GM19351 (cell line): ENCODE measurements at regions not wholly inside any gene's neighbourhood (a gene's known extent, or its start where the extent isn't known, plus 50 kb on each side); places are given as distances from the start of the nearest gene placed in this dataset.
"Not testable (repeated sequence)": the region's sequence is repeated elsewhere in the genome, so short reads cannot be mapped to it uniquely, and the experiment has no call there.

Source experiments
- ATAC-seq: cut with Tn5 transposase; IDR thresholded peaks from one replicate; pipeline ENCODE4 v1.9.1; 2021; ENCODE audit warnings: mild to moderate bottlenecking, moderate library complexity; ENCODE audit not compliant: unreplicated experiment

GRCh38 chr12:75874441-75874840 is 157.1 kb downstream of the PHLDA1 start:
- no peak for ATAC-seq

GRCh38 chr12:75872762-75873161 is 158.8 kb downstream of the PHLDA1 start:
- ATAC-seq = no peak

- ATAC-seq = no peak
Measured at GRCh38 chr12:75870878-75871277, 160.7 kb downstream of the PHLDA1 start.

GRCh38 chr12:75868501-75868900 is 163.1 kb downstream of the PHLDA1 start:
- no peak for ATAC-seq

- ATAC-seq = no peak
Measured at GRCh38 chr12:75865315-75865714, 166.3 kb downstream of the PHLDA1 start.

GRCh38 chr12:75864161-75864560 is 167.4 kb downstream of the PHLDA1 start:
- no peak for ATAC-seq

- no peak for ATAC-seq
Measured at GRCh38 chr12:75863533-75863932, 168.0 kb downstream of the PHLDA1 start.

GRCh38 chr12:75862692-75863471 is 168.7 kb downstream of the PHLDA1 start:
- no peak for ATAC-seq

GRCh38 chr12:75859868-75860267 is 171.7 kb downstream of the PHLDA1 start:
- ATAC-seq = no peak

GRCh38 chr12:75856235-75856634 is 175.3 kb downstream of the PHLDA1 start:
- ATAC-seq = no peak

GRCh38 chr12:75855360-75855759 is 176.2 kb downstream of the PHLDA1 start:
- no peak for ATAC-seq

- no peak for ATAC-seq
Measured at GRCh38 chr12:75854681-75855309, 176.8 kb downstream of the PHLDA1 start.

- not testable (repeated sequence) for ATAC-seq
Measured at GRCh38 chr12:75854137-75854536, 177.4 kb downstream of the PHLDA1 start.

- no peak for ATAC-seq
Measured at GRCh38 chr12:75853626-75854025, 177.9 kb downstream of the PHLDA1 start.

- no peak for ATAC-seq
Measured at GRCh38 chr12:75852956-75853355, 178.6 kb downstream of the PHLDA1 start.

- ATAC-seq = no peak
Measured at GRCh38 chr12:75852143-75852542, 179.4 kb downstream of the PHLDA1 start.

- ATAC-seq = no peak
Measured at GRCh38 chr12:75850721-75851462, 180.7 kb downstream of the PHLDA1 start.

GRCh38 chr12:75848961-75849360 is 182.6 kb downstream of the PHLDA1 start:
- no peak for ATAC-seq

GRCh38 chr12:75848431-75848925 is 183.1 kb downstream of the PHLDA1 start:
- ATAC-seq = no peak

- no peak for ATAC-seq
Measured at GRCh38 chr12:75846102-75846501, 185.5 kb downstream of the PHLDA1 start.

- no peak for ATAC-seq
Measured at GRCh38 chr12:75844985-75845384, 186.6 kb downstream of the PHLDA1 start.
